HepG2 (cell line): ENCODE measurements at regions not wholly inside any gene's neighbourhood (a gene's known extent, or its start where the extent isn't known, plus 50 kb on each side); places are given as distances from the start of the nearest gene placed in this dataset.

Experiments
- ATAC-seq: fragments of 200-7000 bp; cut with Tn5 transposase; 3 replicates; pipeline ENCODE4 v1.9.1; 2020; ENCODE audit warnings: mild to moderate bottlenecking, moderate library complexity
- BruUV-seq: library from RNA; stranded (reverse); fragments of 400-500 nt; replicated peaks from 2 replicates; lab custom pipeline; 2021; lab: Mats Ljungman, UMichigan
- CTCF ChIA-PET: fragments of 300-600 bp; formaldehyde crosslinking; extraction: SDS; loops from one replicate; lab custom pipeline; 2021; ENCODE audit warnings: low total read pairs, inconsistent platforms, low intra/inter-chr PET ratio; lab: Yijun Ruan, JAX
- POLR2A ChIA-PET: fragments of 350-600 bp; sonication (Branson Sonifier 250); formaldehyde crosslinking; loops from one replicate; lab custom pipeline; 2020; ENCODE audit warnings: antibody characterized with exemption, inconsistent platforms; lab: Yijun Ruan, JAX
- DNase-seq: peaks from one replicate; pipeline ENCODE4 v3.0.0-alpha.2; 2015; ENCODE audit warnings: low spot score
- FAIRE-seq: peaks from 3 replicates; lab custom pipeline; 2011; peaks lifted over from hg19 to GRCh38; lab: Jason Lieb, UNC
- H2AFZ ChIP-seq: one replicate; pipeline ENCODE4 v1.6.1; 2011; ENCODE audit warnings: low read length, inconsistent platforms
- H3K27ac ChIP-seq: fragments of 300-600 bp; 3 replicates; pipeline ENCODE4 v1.8.0; 2011; ENCODE audit warnings: mixed run types, mild to moderate bottlenecking, mixed read lengths, low read length, inconsistent platforms; ENCODE audit not compliant: insufficient read depth; ENCODE audit errors: extremely low read length
- H3K27me3 ChIP-seq, 2 experiments: fragments of 200-600 bp in 1 of 2; 2 replicates in 1 of 2; 3 replicates in 1 of 2; pipeline versions ENCODE4 v1.6.0 to v1.8.0; 2011; ENCODE audit warnings: low read length in 2 of 2, mild to moderate bottlenecking in 2 of 2, moderate library complexity in 2 of 2, inconsistent platforms in 1 of 2; ENCODE audit not compliant: insufficient read depth in 2 of 2, control insufficient read depth in 1 of 2
- H3K36me3 ChIP-seq, 2 experiments: fragments of 200-600 bp in 1 of 2; replicated peaks in 1 of 2; 2 replicates in 1 of 2; 3 replicates in 1 of 2; pipeline versions ENCODE4 v1.5.1 to v1.8.0; 2011; ENCODE audit warnings: low read length in 2 of 2, inconsistent platforms in 1 of 2; ENCODE audit not compliant: insufficient read depth in 2 of 2, control insufficient read depth in 1 of 2
- H3K4me1 ChIP-seq: 2 replicates; pipeline ENCODE4 v1.5.1; 2012; ENCODE audit warnings: low read length, inconsistent platforms; ENCODE audit not compliant: insufficient read depth
- H3K4me2 ChIP-seq: 2 replicates; pipeline ENCODE4 v1.6.0; 2011; ENCODE audit warnings: low read depth, low read length, inconsistent platforms
- H3K4me3 ChIP-seq, 3 experiments: fragments of 200-600 bp in 1 of 3; sonication (generic), shearing (Covaris generic) in 1 of 3; replicated peaks in 1 of 3; 2 replicates each; pipeline ENCODE4 v1.5.1; 2011 to 2016; ENCODE audit warnings: low read length in 3 of 3, inconsistent platforms in 2 of 3, low read depth in 2 of 3, mild to moderate bottlenecking in 2 of 3, control low read depth in 1 of 3, mixed read lengths in 1 of 3; ENCODE audit not compliant: insufficient read depth in 1 of 3
- H3K79me2 ChIP-seq: one replicate; pipeline ENCODE4 v1.6.1; 2011; ENCODE audit warnings: low read length, inconsistent platforms; ENCODE audit not compliant: insufficient read depth
- H3K9ac ChIP-seq: 2 replicates; pipeline ENCODE4 v1.6.0; 2011; ENCODE audit warnings: mild to moderate bottlenecking, low read depth, low read length, inconsistent platforms; ENCODE audit not compliant: insufficient read depth
- H3K9me3 ChIP-seq: 2 replicates; pipeline ENCODE4 v1.5.1; 2012; ENCODE audit warnings: mild to moderate bottlenecking, low read length
- H4K20me1 ChIP-seq: 2 replicates; pipeline ENCODE4 v1.6.0; 2011; ENCODE audit warnings: inconsistent platforms, mild to moderate bottlenecking, low read length, moderate library complexity; ENCODE audit not compliant: insufficient read depth
- ERF ChIP-seq: IDR thresholded peaks from 2 replicates; pipeline ENCODE4 v1.6.1; 2018; ENCODE audit warnings: missing biosample characterization, missing genetic modification reagents
- GATAD2A ChIP-seq: IDR thresholded peaks from 2 replicates; pipeline ENCODE4 v1.6.1; 2016
- HNF4G ChIP-seq, 2 experiments: sonication (generic) in 1 of 2; formaldehyde crosslinking in 1 of 2; IDR thresholded peaks; 2 replicates each; pipeline versions ENCODE4 v1.4.0 to v1.6.1; 2011 to 2020; ENCODE audit warnings: borderline replicate concordance in 2 of 2, low read depth in 2 of 2, mild to moderate bottlenecking in 2 of 2, low read length in 1 of 2, missing genetic modification reagents in 1 of 2, moderate library complexity in 1 of 2
- MNT ChIP-seq: fragments of 450-650 bp; IDR thresholded peaks from 2 replicates; pipeline ENCODE4 v1.6.1; 2016
- NCOA1 ChIP-seq: sonication (generic); formaldehyde crosslinking; IDR thresholded peaks from 2 replicates; pipeline ENCODE4 v1.9.0; 2021; ENCODE audit warnings: missing genetic modification reagents
- RCOR2 ChIP-seq: IDR thresholded peaks from 2 replicates; pipeline ENCODE4 v1.6.1; 2016; ENCODE audit warnings: missing biosample characterization, missing genetic modification reagents
- SNRNP70 ChIP-seq: fragments of 200-400 bp; formaldehyde crosslinking; IDR thresholded peaks from 2 replicates; pipeline ENCODE4 v1.6.1; 2017; ENCODE audit warnings: mild to moderate bottlenecking, low read depth, low read length, moderate library complexity
- U2AF1 ChIP-seq: fragments of 200-400 bp; formaldehyde crosslinking; optimal IDR thresholded peaks from 2 replicates; pipeline ENCODE3; 2017; ENCODE audit warnings: mild to moderate bottlenecking, low read depth, low read length
- ZBTB3 ChIP-seq: sonication (generic); formaldehyde crosslinking; IDR thresholded peaks from 2 replicates; pipeline ENCODE4 v1.4.0; 2020; ENCODE audit warnings: low read depth, mild to moderate bottlenecking, moderate library complexity, missing genetic modification reagents, borderline replicate concordance
- ZBTB8A ChIP-seq: sonication (generic); formaldehyde crosslinking; IDR thresholded peaks from 2 replicates; pipeline ENCODE4 v1.4.0; 2020; ENCODE audit warnings: mild to moderate bottlenecking, low read depth, missing genetic modification reagents, borderline replicate concordance
- ZNF296 ChIP-seq: sonication (generic); formaldehyde crosslinking; conservative IDR thresholded peaks from 2 replicates; pipeline ENCODE4 v1.5.0; 2020; ENCODE audit warnings: mild to moderate bottlenecking, missing genetic modification reagents
- ZNF317 ChIP-seq: sonication (generic); formaldehyde crosslinking; IDR thresholded peaks from 2 replicates; pipeline ENCODE4 v1.5.0; 2020; ENCODE audit warnings: mild to moderate bottlenecking, missing genetic modification reagents
- ZNF615 ChIP-seq: sonication (generic); formaldehyde crosslinking; IDR thresholded peaks from 2 replicates; pipeline ENCODE4 v1.5.0; 2020; ENCODE audit warnings: mild to moderate bottlenecking, missing genetic modification reagents, borderline replicate concordance
- ZNF784 ChIP-seq: sonication (generic); formaldehyde crosslinking; IDR thresholded peaks from 2 replicates; pipeline ENCODE4 v1.5.1; 2020; ENCODE audit warnings: missing genetic modification reagents, mild to moderate bottlenecking, borderline replicate concordance
- ZNF790 ChIP-seq: sonication (generic); formaldehyde crosslinking; IDR thresholded peaks from 2 replicates; pipeline ENCODE4 v1.8.0; 2022; ENCODE audit warnings: missing genetic modification reagents, mild to moderate bottlenecking, borderline replicate concordance
- ZNF883 ChIP-seq: sonication (generic); formaldehyde crosslinking; IDR thresholded peaks from 2 replicates; pipeline ENCODE4 v1.5.1; 2020; ENCODE audit warnings: mild to moderate bottlenecking, missing genetic modification reagents; ENCODE audit errors: not compliant biosample characterization
- WGBS: methylation state at CpG from one replicate; pipeline ENCODE4 v1.1.6; 2017; ENCODE audit warnings: low lambda C conversion rate; 5-methylcytosine and 5-hydroxymethylcytosine counted together
- in situ Hi-C: cut with HindIII; loops from 2 replicates; pipeline ENCODE4 v1.10.0; 2017; ENCODE audit warnings: low pct_unique_long_range_greater_than_20kb; ENCODE audit not compliant: extremely low pct_ligation_motif_present
- intact Hi-C: fragments of 100-400 bp; cut with micrococcal nuclease; formaldehyde crosslinking; loops from one replicate; pipeline ENCODE4 v1.10.0; 2022; ENCODE audit not compliant: unreplicated experiment

GRCh38 chr5:2627867-2628266 lies 123.6 kb downstream of the IRX2 start:
- no TSS peak for BruUV-seq
- TF ChIP-seq ZNF317 (CRISPR knock-in tag) (no peak), NCOA1 (CRISPR knock-in tag) (no peak), GATAD2A (CRISPR knock-in tag) (no peak), ERF (CRISPR knock-in tag) (no peak), ZNF883 (CRISPR knock-in tag) (no peak), ZNF615 (no peak), SNRNP70 (no peak), ZBTB8A (CRISPR knock-in tag) (no peak), ZBTB3 (CRISPR knock-in tag) (no peak), U2AF1 (no peak), ZNF296 (CRISPR knock-in tag) (no peak), MNT (no peak), HNF4G (IDR thresholded peaks at IDR 0.05; ENCODE audit: borderline replicate concordance, low read depth, low read length) (no peak), HNF4G (CRISPR knock-in tag; IDR thresholded peaks at IDR 0.05; ENCODE audit: borderline replicate concordance, low read depth) (no peak), ZNF784 (CRISPR knock-in tag) (no peak), ZNF790 (CRISPR knock-in tag) (no peak), RCOR2 (CRISPR knock-in tag) (no peak)
- TF ChIP-seq, all 625 proteins: peak for 0
- no peak overlapping the region for H3K4me2 ChIP-seq
- no peaks in the 10 kb centered on the region for H3K9me3 ChIP-seq
- ATAC-seq (no peak), FAIRE-seq (no peak), DNase-seq (no peak)
- no peak overlapping the region for H3K9ac ChIP-seq
- intact Hi-C loops (no loop called here), in situ Hi-C loops (no loop called here)
- WGBS, result 23% methylated on average over 12 of the region's 13 CpGs
- no peak overlapping the region for H3K27ac ChIP-seq
- no peak overlapping the region for H2AFZ ChIP-seq
- CTCF ChIA-PET, result no interaction called here
- no peaks in the 10 kb centered on the region for H4K20me1 ChIP-seq
- H3K79me2 ChIP-seq, result no peaks in the 10 kb centered on the region
- H3K27me3 ChIP-seq, result peaks cover 3 to 20% of the 10 kb centered on the region in 2 experiments; a peak in 4 of 5 replicates
- no peaks in the 10 kb centered on the region for H3K4me1 ChIP-seq
- no peak overlapping the region for H3K4me3 ChIP-seq
- POLR2A ChIA-PET, result no interaction called here
- H3K36me3 ChIP-seq, result no peaks in the 10 kb centered on the region
